ENCODE measurements at regions not wholly inside any gene's neighbourhood (a gene's known extent, or its start where the extent isn't known, plus 50 kb on each side); places are given as distances from the start of the nearest gene placed in this dataset.

DNA sequence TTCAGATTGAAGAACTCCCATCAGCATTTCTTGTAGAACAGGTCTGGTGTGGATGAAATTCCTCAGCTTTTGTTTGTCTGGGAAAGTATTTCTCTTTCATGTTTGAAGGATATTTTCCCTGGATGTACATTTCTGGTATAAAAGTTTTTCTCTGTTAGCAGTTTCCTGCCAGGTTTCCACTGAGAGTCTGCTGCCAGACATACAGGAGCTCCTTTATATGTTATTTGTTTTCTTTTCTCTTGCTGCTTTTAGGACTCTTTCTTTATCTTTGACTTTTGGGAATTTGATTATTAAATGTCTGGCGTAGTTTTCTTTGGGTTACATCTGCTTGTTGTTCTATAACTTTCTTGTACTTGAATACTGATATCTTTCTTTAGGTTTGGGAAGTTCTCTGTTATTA is 486.5 kb downstream of the ARAP2 start:
- Mint-ChIP-seq H3K4me3 (ENCODE audit: unreplicated experiment) (no peak overlapping the region), H3K27me3 (ENCODE audit: unreplicated experiment) (peaks cover 1% of the 10 kb centered on the region), H3K27ac (ENCODE audit: unreplicated experiment) (no peak overlapping the region), H3K36me3 (ENCODE audit: low read depth, unreplicated experiment) (no peaks in the 10 kb centered on the region), H3K4me1 (ENCODE audit: unreplicated experiment) (peaks cover 4% of the 10 kb centered on the region), H3K9me3 (ENCODE audit: unreplicated experiment) (no peaks in the 10 kb centered on the region)
- DNase-seq (ENCODE audit: low spot score), result no peak
- TF ChIP-seq CTCF (IDR thresholded peaks at IDR 0.05; ENCODE audit: unreplicated experiment), result no peak

GRCh38 chr4:35760807-35761206 is 483.5 kb downstream of the ARAP2 start:
- H3K27me3 Mint-ChIP-seq (ENCODE audit: unreplicated experiment), result peaks cover 1% of the 10 kb centered on the region
- no peaks in the 10 kb centered on the region for H3K9me3 Mint-ChIP-seq (ENCODE audit: unreplicated experiment)
- H3K36me3 Mint-ChIP-seq (ENCODE audit: low read depth, unreplicated experiment), result no peaks in the 10 kb centered on the region

GRCh38 chr4:35771571-35771970 is 472.7 kb downstream of the ARAP2 start:
- H3K4me1 Mint-ChIP-seq (ENCODE audit: unreplicated experiment), result no peaks in the 10 kb centered on the region
- no peaks in the 10 kb centered on the region for H3K9me3 Mint-ChIP-seq (ENCODE audit: unreplicated experiment)
- H3K4me3 Mint-ChIP-seq (ENCODE audit: unreplicated experiment), result no peak overlapping the region
- no peaks in the 10 kb centered on the region for H3K27me3 Mint-ChIP-seq (ENCODE audit: unreplicated experiment)
- TF ChIP-seq CTCF (IDR thresholded peaks at IDR 0.05; ENCODE audit: unreplicated experiment), result no peak
- H3K27ac Mint-ChIP-seq (ENCODE audit: unreplicated experiment), result no peak overlapping the region
- no peaks in the 10 kb centered on the region for H3K36me3 Mint-ChIP-seq (ENCODE audit: low read depth, unreplicated experiment)
- DNase-seq (ENCODE audit: low spot score), result no peak

More at GRCh38 chr4:35760807-35761206, 483.5 kb downstream of the ARAP2 start:
- no peak overlapping the region for H3K27ac Mint-ChIP-seq (ENCODE audit: unreplicated experiment)
- no peak for TF ChIP-seq CTCF (IDR thresholded peaks at IDR 0.05; ENCODE audit: unreplicated experiment)
- H3K4me3 Mint-ChIP-seq (ENCODE audit: unreplicated experiment), result no peak overlapping the region
- peaks cover 4% of the 10 kb centered on the region for H3K4me1 Mint-ChIP-seq (ENCODE audit: unreplicated experiment)
- no peak for DNase-seq (ENCODE audit: low spot score)

GRCh38 chr4:35772291-35772690 is 472.0 kb downstream of the ARAP2 start:
- H3K27me3 Mint-ChIP-seq (ENCODE audit: unreplicated experiment), result no peaks in the 10 kb centered on the region
- TF ChIP-seq CTCF (IDR thresholded peaks at IDR 0.05; ENCODE audit: unreplicated experiment), result no peak
- no peak overlapping the region for H3K27ac Mint-ChIP-seq (ENCODE audit: unreplicated experiment)
- no peaks in the 10 kb centered on the region for H3K4me1 Mint-ChIP-seq (ENCODE audit: unreplicated experiment)
- no peak overlapping the region for H3K4me3 Mint-ChIP-seq (ENCODE audit: unreplicated experiment)
- no peaks in the 10 kb centered on the region for H3K9me3 Mint-ChIP-seq (ENCODE audit: unreplicated experiment)
- H3K36me3 Mint-ChIP-seq (ENCODE audit: low read depth, unreplicated experiment), result no peaks in the 10 kb centered on the region
- no peak for DNase-seq (ENCODE audit: low spot score)

DNA sequence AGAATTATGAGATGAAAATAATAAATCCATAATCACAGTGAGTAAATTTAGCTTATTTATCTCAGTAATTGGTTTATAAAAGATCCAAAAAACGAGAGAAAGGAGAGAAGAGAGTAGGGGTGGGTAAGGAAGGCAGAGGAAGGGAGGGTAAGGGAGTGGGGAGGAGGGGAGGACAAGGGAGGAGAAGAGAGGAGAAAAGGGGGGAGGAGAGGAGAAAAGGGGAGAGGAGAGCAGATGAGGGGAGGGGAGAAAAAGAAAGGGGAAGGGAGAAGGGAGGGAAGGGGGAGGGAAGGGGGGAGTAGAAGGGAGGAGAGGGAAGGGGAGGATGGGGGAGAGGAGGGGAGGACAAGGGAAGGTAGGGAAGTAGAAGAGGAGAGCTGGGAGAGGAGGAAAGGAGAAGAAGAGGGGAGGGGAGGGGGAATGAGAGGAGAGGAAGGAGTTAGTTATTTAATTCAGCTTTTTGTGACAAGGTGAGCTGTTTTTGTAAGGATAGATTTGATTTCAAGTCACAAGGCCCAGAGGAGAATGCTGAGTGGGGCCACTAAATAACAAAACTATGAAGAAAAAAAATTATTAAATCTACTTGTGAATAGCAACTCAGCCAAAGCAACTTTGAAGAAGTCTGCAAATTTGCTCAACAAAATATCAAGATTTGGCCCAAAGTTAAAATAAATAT is 454.3 kb downstream of the ARAP2 start:
- Mint-ChIP-seq H3K27me3 (ENCODE audit: unreplicated experiment) (no peaks in the 10 kb centered on the region), H3K36me3 (ENCODE audit: low read depth, unreplicated experiment) (no peaks in the 10 kb centered on the region), H3K4me3 (ENCODE audit: unreplicated experiment) (no peak overlapping the region), H3K9me3 (ENCODE audit: unreplicated experiment) (no peaks in the 10 kb centered on the region), H3K27ac (ENCODE audit: unreplicated experiment) (no peak overlapping the region), H3K4me1 (ENCODE audit: unreplicated experiment) (no peaks in the 10 kb centered on the region)
- DNase-seq (ENCODE audit: low spot score), result no peak
- TF ChIP-seq CTCF (IDR thresholded peaks at IDR 0.05; ENCODE audit: unreplicated experiment), result no peak

Data from endothelial cell (in vitro differentiated cells).